HepG2 (cell line): ENCODE measurements at regions not wholly inside any gene's neighbourhood (a gene's known extent, or its start where the extent isn't known, plus 50 kb on each side); places are given as distances from the start of the nearest gene placed in this dataset.

ENCODE experiments used
- ATAC-seq: fragments of 200-7000 bp; cut with Tn5 transposase; 3 replicates; pipeline ENCODE4 v1.9.1; 2020; ENCODE audit warnings: mild to moderate bottlenecking, moderate library complexity
- BruUV-seq: library from RNA; stranded (reverse); fragments of 400-500 nt; replicated peaks from 2 replicates; lab custom pipeline; 2021; lab: Mats Ljungman, UMichigan
- CTCF ChIA-PET: fragments of 300-600 bp; formaldehyde crosslinking; extraction: SDS; loops from one replicate; lab custom pipeline; 2021; ENCODE audit warnings: low total read pairs, inconsistent platforms, low intra/inter-chr PET ratio; lab: Yijun Ruan, JAX
- POLR2A ChIA-PET: fragments of 350-600 bp; sonication (Branson Sonifier 250); formaldehyde crosslinking; loops from one replicate; lab custom pipeline; 2020; ENCODE audit warnings: antibody characterized with exemption, inconsistent platforms; lab: Yijun Ruan, JAX
- DNase-seq: peaks from one replicate; pipeline ENCODE4 v3.0.0-alpha.2; 2015; ENCODE audit warnings: low spot score
- FAIRE-seq: peaks from 3 replicates; lab custom pipeline; 2011; peaks lifted over from hg19 to GRCh38; lab: Jason Lieb, UNC
- H2AFZ ChIP-seq: one replicate; pipeline ENCODE4 v1.6.1; 2011; ENCODE audit warnings: low read length, inconsistent platforms
- H3K27ac ChIP-seq: fragments of 300-600 bp; 3 replicates; pipeline ENCODE4 v1.8.0; 2011; ENCODE audit warnings: mixed run types, mild to moderate bottlenecking, mixed read lengths, low read length, inconsistent platforms; ENCODE audit not compliant: insufficient read depth; ENCODE audit errors: extremely low read length
- H3K27me3 ChIP-seq, 2 experiments: fragments of 200-600 bp in 1 of 2; 2 replicates in 1 of 2; 3 replicates in 1 of 2; pipeline versions ENCODE4 v1.6.0 to v1.8.0; 2011; ENCODE audit warnings: low read length in 2 of 2, mild to moderate bottlenecking in 2 of 2, moderate library complexity in 2 of 2, inconsistent platforms in 1 of 2; ENCODE audit not compliant: insufficient read depth in 2 of 2, control insufficient read depth in 1 of 2
- H3K36me3 ChIP-seq, 2 experiments: fragments of 200-600 bp in 1 of 2; replicated peaks in 1 of 2; 2 replicates in 1 of 2; 3 replicates in 1 of 2; pipeline versions ENCODE4 v1.5.1 to v1.8.0; 2011; ENCODE audit warnings: low read length in 2 of 2, inconsistent platforms in 1 of 2; ENCODE audit not compliant: insufficient read depth in 2 of 2, control insufficient read depth in 1 of 2
- H3K4me1 ChIP-seq: 2 replicates; pipeline ENCODE4 v1.5.1; 2012; ENCODE audit warnings: low read length, inconsistent platforms; ENCODE audit not compliant: insufficient read depth
- H3K4me2 ChIP-seq: 2 replicates; pipeline ENCODE4 v1.6.0; 2011; ENCODE audit warnings: low read depth, low read length, inconsistent platforms
- H3K4me3 ChIP-seq, 3 experiments: fragments of 200-600 bp in 1 of 3; sonication (generic), shearing (Covaris generic) in 1 of 3; replicated peaks in 1 of 3; 2 replicates each; pipeline ENCODE4 v1.5.1; 2011 to 2016; ENCODE audit warnings: low read length in 3 of 3, inconsistent platforms in 2 of 3, low read depth in 2 of 3, mild to moderate bottlenecking in 2 of 3, control low read depth in 1 of 3, mixed read lengths in 1 of 3; ENCODE audit not compliant: insufficient read depth in 1 of 3
- H3K79me2 ChIP-seq: one replicate; pipeline ENCODE4 v1.6.1; 2011; ENCODE audit warnings: low read length, inconsistent platforms; ENCODE audit not compliant: insufficient read depth
- H3K9ac ChIP-seq: 2 replicates; pipeline ENCODE4 v1.6.0; 2011; ENCODE audit warnings: mild to moderate bottlenecking, low read depth, low read length, inconsistent platforms; ENCODE audit not compliant: insufficient read depth
- H3K9me3 ChIP-seq: 2 replicates; pipeline ENCODE4 v1.5.1; 2012; ENCODE audit warnings: mild to moderate bottlenecking, low read length
- H4K20me1 ChIP-seq: 2 replicates; pipeline ENCODE4 v1.6.0; 2011; ENCODE audit warnings: inconsistent platforms, mild to moderate bottlenecking, low read length, moderate library complexity; ENCODE audit not compliant: insufficient read depth
- IKZF1 ChIP-seq: fragments of 450-650 bp; IDR thresholded peaks from 2 replicates; pipeline ENCODE4 v1.7.1; 2016
- MTA1 ChIP-seq: sonication (generic); formaldehyde crosslinking; IDR thresholded peaks from 2 replicates; pipeline ENCODE4 v1.4.0; 2020; ENCODE audit warnings: missing genetic modification reagents, mild to moderate bottlenecking, borderline replicate concordance
- MZF1 ChIP-seq: sonication (generic); formaldehyde crosslinking; IDR thresholded peaks from 2 replicates; pipeline ENCODE4 v1.8.1; 2023; ENCODE audit warnings: mild to moderate bottlenecking, missing genetic modification reagents, borderline replicate concordance
- SNAI1 ChIP-seq: sonication (generic); formaldehyde crosslinking; IDR thresholded peaks from 2 replicates; pipeline ENCODE4 v1.5.0; 2020; ENCODE audit warnings: mild to moderate bottlenecking, missing genetic modification reagents, borderline replicate concordance
- TCF12 ChIP-seq, 2 experiments: fragments of 450-650 bp in 1 of 2; sonication (generic) in 1 of 2; formaldehyde crosslinking in 1 of 2; IDR thresholded peaks; 2 replicates each; pipeline versions ENCODE4 v1.6.1 to v1.8.0; 2017 to 2022; ENCODE audit warnings: antibody characterized with exemption in 1 of 2, mild to moderate bottlenecking in 1 of 2, missing genetic modification reagents in 1 of 2, moderate library complexity in 1 of 2
- ZFP82 ChIP-seq: sonication (generic); formaldehyde crosslinking; IDR thresholded peaks from 2 replicates; pipeline ENCODE4 v1.5.1; 2020; ENCODE audit warnings: mild to moderate bottlenecking, missing genetic modification reagents, borderline replicate concordance
- ZNF441 ChIP-seq: sonication (generic); formaldehyde crosslinking; IDR thresholded peaks from 2 replicates; pipeline ENCODE4 v1.7.0; 2021; ENCODE audit warnings: missing genetic modification reagents, borderline replicate concordance
- ZNF543 ChIP-seq: sonication (generic); formaldehyde crosslinking; IDR thresholded peaks from 2 replicates; pipeline ENCODE4 v1.4.0; 2020; ENCODE audit warnings: mild to moderate bottlenecking, missing genetic modification reagents
- ZNF564 ChIP-seq: sonication (generic); formaldehyde crosslinking; IDR thresholded peaks from 2 replicates; pipeline ENCODE4 v1.8.1; 2023; ENCODE audit warnings: mild to moderate bottlenecking, missing genetic modification reagents
- ZNF660 ChIP-seq: sonication (generic); formaldehyde crosslinking; IDR thresholded peaks from 2 replicates; pipeline ENCODE4 v1.5.1; 2020; ENCODE audit warnings: mild to moderate bottlenecking, low read depth, missing genetic modification reagents, borderline replicate concordance
- ZNF7 ChIP-seq: IDR thresholded peaks from 2 replicates; pipeline ENCODE4 v1.6.1; 2016; ENCODE audit warnings: missing biosample characterization, missing genetic modification reagents
- ZNF790 ChIP-seq: sonication (generic); formaldehyde crosslinking; IDR thresholded peaks from 2 replicates; pipeline ENCODE4 v1.8.0; 2022; ENCODE audit warnings: missing genetic modification reagents, mild to moderate bottlenecking, borderline replicate concordance
- ZSCAN21 ChIP-seq: sonication (generic); formaldehyde crosslinking; IDR thresholded peaks from 2 replicates; pipeline ENCODE4 v1.8.0; 2022; ENCODE audit warnings: mild to moderate bottlenecking, missing genetic modification reagents, moderate library complexity, borderline replicate concordance
- ZXDC ChIP-seq: sonication (generic); formaldehyde crosslinking; IDR thresholded peaks from 2 replicates; pipeline ENCODE4 v1.5.0; 2020; ENCODE audit warnings: mild to moderate bottlenecking, missing genetic modification reagents
- ZZZ3 ChIP-seq: sonication (generic); formaldehyde crosslinking; IDR thresholded peaks from 2 replicates; pipeline ENCODE4 v1.4.0; 2020; ENCODE audit warnings: missing genetic modification reagents, mild to moderate bottlenecking, borderline replicate concordance
- WGBS: methylation state at CpG from one replicate; pipeline ENCODE4 v1.1.6; 2017; ENCODE audit warnings: low lambda C conversion rate; 5-methylcytosine and 5-hydroxymethylcytosine counted together
- in situ Hi-C: cut with HindIII; loops from 2 replicates; pipeline ENCODE4 v1.10.0; 2017; ENCODE audit warnings: low pct_unique_long_range_greater_than_20kb; ENCODE audit not compliant: extremely low pct_ligation_motif_present
- intact Hi-C: fragments of 100-400 bp; cut with micrococcal nuclease; formaldehyde crosslinking; loops from one replicate; pipeline ENCODE4 v1.10.0; 2022; ENCODE audit not compliant: unreplicated experiment
- TF ChIP-seq, protein P1 (sequence below): IDR thresholded peaks from 2 replicates; pipeline ENCODE4 v1.6.1; 2016; ENCODE audit warnings: low read depth, control low read depth
- TF ChIP-seq, protein P2 (sequence below): IDR thresholded peaks from 2 replicates; pipeline ENCODE4 v1.6.1; 2018; ENCODE audit warnings: missing genetic modification reagents, mild to moderate bottlenecking, missing compliant biosample characterization
- TF ChIP-seq, protein P3 (sequence below): sonication (generic); formaldehyde crosslinking; IDR thresholded peaks from 2 replicates; pipeline ENCODE4 v1.4.0; 2020; ENCODE audit warnings: missing genetic modification reagents

DNA sequence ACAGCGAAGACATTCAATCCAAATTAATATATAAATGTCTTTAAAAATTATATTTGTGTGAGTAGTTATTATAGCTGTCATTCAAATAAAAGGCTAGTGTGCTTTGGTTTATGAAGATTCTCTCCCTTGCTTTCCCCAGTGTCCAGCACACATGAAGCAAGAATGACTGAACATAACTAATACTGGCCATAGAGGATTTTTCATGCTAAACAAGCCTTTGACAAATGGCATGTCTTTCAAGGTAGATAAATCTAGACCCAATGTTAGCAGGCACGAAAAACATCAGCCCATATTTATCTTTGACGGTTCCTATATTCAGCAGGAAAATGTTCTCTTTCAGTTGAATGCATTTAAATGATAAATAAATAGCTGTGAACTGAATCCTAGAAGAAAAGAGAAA is 1234.4 kb downstream of the EPHA7 start:
- no peak for TF ChIP-seq ZXDC (CRISPR knock-in tag)
- TF ChIP-seq ZSCAN21 (CRISPR knock-in tag), result no peak
- TF ChIP-seq, protein P1, sequence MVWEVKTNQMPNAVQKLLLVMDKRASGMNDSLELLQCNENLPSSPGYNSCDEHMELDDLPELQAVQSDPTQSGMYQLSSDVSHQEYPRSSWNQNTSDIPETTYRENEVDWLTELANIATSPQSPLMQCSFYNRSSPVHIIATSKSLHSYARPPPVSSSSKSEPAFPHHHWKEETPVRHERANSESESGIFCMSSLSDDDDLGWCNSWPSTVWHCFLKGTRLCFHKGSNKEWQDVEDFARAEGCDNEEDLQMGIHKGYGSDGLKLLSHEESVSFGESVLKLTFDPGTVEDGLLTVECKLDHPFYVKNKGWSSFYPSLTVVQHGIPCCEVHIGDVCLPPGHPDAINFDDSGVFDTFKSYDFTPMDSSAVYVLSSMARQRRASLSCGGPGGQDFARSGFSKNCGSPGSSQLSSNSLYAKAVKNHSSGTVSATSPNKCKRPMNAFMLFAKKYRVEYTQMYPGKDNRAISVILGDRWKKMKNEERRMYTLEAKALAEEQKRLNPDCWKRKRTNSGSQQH (CRISPR knock-in tag), result no peak
- TF ChIP-seq, protein P2, sequence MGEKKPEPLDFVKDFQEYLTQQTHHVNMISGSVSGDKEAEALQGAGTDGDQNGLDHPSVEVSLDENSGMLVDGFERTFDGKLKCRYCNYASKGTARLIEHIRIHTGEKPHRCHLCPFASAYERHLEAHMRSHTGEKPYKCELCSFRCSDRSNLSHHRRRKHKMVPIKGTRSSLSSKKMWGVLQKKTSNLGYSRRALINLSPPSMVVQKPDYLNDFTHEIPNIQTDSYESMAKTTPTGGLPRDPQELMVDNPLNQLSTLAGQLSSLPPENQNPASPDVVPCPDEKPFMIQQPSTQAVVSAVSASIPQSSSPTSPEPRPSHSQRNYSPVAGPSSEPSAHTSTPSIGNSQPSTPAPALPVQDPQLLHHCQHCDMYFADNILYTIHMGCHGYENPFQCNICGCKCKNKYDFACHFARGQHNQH (CRISPR knock-in tag), result no peak
- TF ChIP-seq ZZZ3 (CRISPR knock-in tag), result no peak
- TF ChIP-seq, protein P3, sequence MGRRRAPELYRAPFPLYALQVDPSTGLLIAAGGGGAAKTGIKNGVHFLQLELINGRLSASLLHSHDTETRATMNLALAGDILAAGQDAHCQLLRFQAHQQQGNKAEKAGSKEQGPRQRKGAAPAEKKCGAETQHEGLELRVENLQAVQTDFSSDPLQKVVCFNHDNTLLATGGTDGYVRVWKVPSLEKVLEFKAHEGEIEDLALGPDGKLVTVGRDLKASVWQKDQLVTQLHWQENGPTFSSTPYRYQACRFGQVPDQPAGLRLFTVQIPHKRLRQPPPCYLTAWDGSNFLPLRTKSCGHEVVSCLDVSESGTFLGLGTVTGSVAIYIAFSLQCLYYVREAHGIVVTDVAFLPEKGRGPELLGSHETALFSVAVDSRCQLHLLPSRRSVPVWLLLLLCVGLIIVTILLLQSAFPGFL (CRISPR knock-in tag), result no peak
- TF ChIP-seq ZNF441 (CRISPR knock-in tag), result no peak
- TF ChIP-seq IKZF1, result no peak
- TF ChIP-seq TCF12 (IDR thresholded peaks at IDR 0.05), result no peak
- no peak for TF ChIP-seq TCF12 (CRISPR knock-in tag; IDR thresholded peaks at IDR 0.05)
- TF ChIP-seq ZNF660 (CRISPR knock-in tag), result no peak
- TF ChIP-seq SNAI1 (CRISPR knock-in tag), result no peak
- TF ChIP-seq ZNF790, result no peak
- no peak for TF ChIP-seq ZFP82 (CRISPR knock-in tag)
- no peak for TF ChIP-seq MZF1 (CRISPR knock-in tag)
- TF ChIP-seq MTA1 (CRISPR knock-in tag), result no peak
- no peak for TF ChIP-seq ZNF7 (CRISPR knock-in tag)
- TF ChIP-seq ZNF543, result no peak
- TF ChIP-seq ZNF564, result no peak
- Histone ChIP-seq H3K36me3 (no peaks in the 10 kb centered on the region), H3K9me3 (no peaks in the 10 kb centered on the region), H3K4me3 (no peak overlapping the region), H3K4me1 (no peaks in the 10 kb centered on the region), H3K4me2 (no peak overlapping the region), H3K79me2 (no peaks in the 10 kb centered on the region), H2AFZ (no peak overlapping the region), H3K9ac (no peak overlapping the region), H4K20me1 (no peaks in the 10 kb centered on the region), H3K27ac (no peak overlapping the region), H3K27me3 (no peaks in the 10 kb centered on the region)
- ATAC-seq (no peak), DNase-seq (no peak), FAIRE-seq (no peak)
- no TSS peak for BruUV-seq
- ChIA-PET POLR2A (no interaction called here), CTCF (no interaction called here)
- in situ Hi-C loops (no loop called here), intact Hi-C loops (no loop called here)
- 3% methylated on average over 3 of the region's 3 CpGs for WGBS
